ENCODE measurements at regions not wholly inside any gene's neighbourhood (a gene's known extent, or its start where the extent isn't known, plus 50 kb on each side); places are given as distances from the start of the nearest gene placed in this dataset.

GRCh38 chr7:22591271-22591670 lies 91.3 kb upstream of the STEAP1B start:
- TF ChIP-seq EZH2 (IDR thresholded peaks at IDR 0.05; ENCODE audit: borderline replicate concordance, insufficient read depth, low read depth, low read length, poor library complexity, severe bottlenecking): no peak
- TF ChIP-seq, protein P1, sequence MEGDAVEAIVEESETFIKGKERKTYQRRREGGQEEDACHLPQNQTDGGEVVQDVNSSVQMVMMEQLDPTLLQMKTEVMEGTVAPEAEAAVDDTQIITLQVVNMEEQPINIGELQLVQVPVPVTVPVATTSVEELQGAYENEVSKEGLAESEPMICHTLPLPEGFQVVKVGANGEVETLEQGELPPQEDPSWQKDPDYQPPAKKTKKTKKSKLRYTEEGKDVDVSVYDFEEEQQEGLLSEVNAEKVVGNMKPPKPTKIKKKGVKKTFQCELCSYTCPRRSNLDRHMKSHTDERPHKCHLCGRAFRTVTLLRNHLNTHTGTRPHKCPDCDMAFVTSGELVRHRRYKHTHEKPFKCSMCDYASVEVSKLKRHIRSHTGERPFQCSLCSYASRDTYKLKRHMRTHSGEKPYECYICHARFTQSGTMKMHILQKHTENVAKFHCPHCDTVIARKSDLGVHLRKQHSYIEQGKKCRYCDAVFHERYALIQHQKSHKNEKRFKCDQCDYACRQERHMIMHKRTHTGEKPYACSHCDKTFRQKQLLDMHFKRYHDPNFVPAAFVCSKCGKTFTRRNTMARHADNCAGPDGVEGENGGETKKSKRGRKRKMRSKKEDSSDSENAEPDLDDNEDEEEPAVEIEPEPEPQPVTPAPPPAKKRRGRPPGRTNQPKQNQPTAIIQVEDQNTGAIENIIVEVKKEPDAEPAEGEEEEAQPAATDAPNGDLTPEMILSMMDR (IDR thresholded peaks at IDR 0.05): no peak

All from B cell (primary cell).